ENCODE measurements at regions not wholly inside any gene's neighbourhood (a gene's known extent, or its start where the extent isn't known, plus 50 kb on each side); places are given as distances from the start of the nearest gene placed in this dataset.

DNA sequence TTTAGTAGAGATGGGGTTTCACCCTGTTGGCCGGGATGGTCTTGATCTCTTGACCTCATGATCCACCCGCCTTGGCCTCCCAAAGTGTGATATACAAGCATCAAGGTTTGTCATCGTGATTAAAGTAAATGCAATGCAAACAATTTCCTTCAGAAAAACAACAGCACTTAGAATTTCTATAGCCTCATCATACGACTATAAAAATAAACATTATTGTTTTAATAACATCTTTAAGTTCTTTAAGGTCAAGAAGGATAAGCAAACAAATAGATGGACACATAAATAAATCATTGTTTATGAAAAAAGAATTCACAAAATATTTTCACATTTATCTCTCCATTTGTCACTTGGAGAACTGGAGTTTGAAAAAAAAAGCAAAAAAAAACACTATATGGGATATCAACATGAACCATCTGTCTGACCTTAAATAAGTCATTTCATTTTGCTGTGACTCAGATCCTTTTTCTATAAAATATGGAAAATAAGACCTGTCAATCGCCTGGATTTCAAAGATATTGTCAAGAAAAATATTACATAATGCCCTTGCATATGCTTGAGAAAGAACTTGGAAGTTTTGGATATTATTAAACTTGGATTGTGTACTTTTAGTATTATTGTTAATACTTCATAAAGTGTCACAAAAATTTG is 642.0 kb upstream of the KCNMB2 start:
- TF ChIP-seq, protein P1, sequence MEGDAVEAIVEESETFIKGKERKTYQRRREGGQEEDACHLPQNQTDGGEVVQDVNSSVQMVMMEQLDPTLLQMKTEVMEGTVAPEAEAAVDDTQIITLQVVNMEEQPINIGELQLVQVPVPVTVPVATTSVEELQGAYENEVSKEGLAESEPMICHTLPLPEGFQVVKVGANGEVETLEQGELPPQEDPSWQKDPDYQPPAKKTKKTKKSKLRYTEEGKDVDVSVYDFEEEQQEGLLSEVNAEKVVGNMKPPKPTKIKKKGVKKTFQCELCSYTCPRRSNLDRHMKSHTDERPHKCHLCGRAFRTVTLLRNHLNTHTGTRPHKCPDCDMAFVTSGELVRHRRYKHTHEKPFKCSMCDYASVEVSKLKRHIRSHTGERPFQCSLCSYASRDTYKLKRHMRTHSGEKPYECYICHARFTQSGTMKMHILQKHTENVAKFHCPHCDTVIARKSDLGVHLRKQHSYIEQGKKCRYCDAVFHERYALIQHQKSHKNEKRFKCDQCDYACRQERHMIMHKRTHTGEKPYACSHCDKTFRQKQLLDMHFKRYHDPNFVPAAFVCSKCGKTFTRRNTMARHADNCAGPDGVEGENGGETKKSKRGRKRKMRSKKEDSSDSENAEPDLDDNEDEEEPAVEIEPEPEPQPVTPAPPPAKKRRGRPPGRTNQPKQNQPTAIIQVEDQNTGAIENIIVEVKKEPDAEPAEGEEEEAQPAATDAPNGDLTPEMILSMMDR (IDR thresholded peaks at IDR 0.05) = no peak
- no peak for TF ChIP-seq POLR2A (IDR thresholded peaks at IDR 0.05)

All from adrenal gland (tissue), 5 donors.